ENCODE measurements at regions not wholly inside any gene's neighbourhood (a gene's known extent, or its start where the extent isn't known, plus 50 kb on each side); places are given as distances from the start of the nearest gene placed in this dataset.

DNA sequence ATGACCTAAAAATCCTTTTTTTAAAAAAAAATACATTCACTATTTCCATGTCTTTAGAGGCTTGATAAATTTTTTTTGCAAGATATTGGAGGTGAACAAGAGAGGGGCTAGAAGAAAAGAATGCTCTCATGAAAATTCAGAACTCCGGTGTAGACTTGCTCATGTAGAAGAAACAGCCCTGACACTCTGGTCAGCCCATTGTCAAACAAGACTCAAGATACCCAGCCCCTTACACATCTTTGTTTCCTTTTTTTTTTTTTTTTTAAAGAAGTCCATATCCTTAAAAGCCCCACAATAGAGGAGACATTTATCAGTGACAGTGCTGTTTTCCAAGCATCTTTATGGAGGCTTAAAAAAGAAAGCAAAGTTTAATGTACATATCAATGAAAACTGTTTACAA, 196.8 kb upstream of the RORA start:
- H3K9me3 ChIP-seq (ENCODE audit: low read length) = no peaks in the 10 kb centered on the region
- H3K36me3 ChIP-seq (ENCODE audit: insufficient read depth, low read length) = no peaks in the 10 kb centered on the region
- no peaks in the 10 kb centered on the region for H3K4me1 ChIP-seq (ENCODE audit: insufficient read depth, low read length, severe bottlenecking)
- H3K27ac ChIP-seq (ENCODE audit: low read depth, low read length, poor library complexity, severe bottlenecking) = no peak overlapping the region
- TF ChIP-seq CTCF (IDR thresholded peaks at IDR 0.05; ENCODE audit: low read length) = no peak
- no peak for TF ChIP-seq EZH2 (IDR thresholded peaks at IDR 0.05; ENCODE audit: borderline replicate concordance, low read length)
- no peak overlapping the region for H3K4me2 ChIP-seq (ENCODE audit: low read length)
- no peaks in the 10 kb centered on the region for H4K20me1 ChIP-seq (ENCODE audit: insufficient read depth, low read length)
- H3K9me2 ChIP-seq (ENCODE audit: low read depth, low read length) = no peaks in the 10 kb centered on the region
- no peak overlapping the region for H3K4me3 ChIP-seq (ENCODE audit: low read depth, low read length, poor library complexity, severe bottlenecking)
- H2AFZ ChIP-seq (ENCODE audit: low read length) = no peak overlapping the region
- no peaks in the 10 kb centered on the region for H3K79me2 ChIP-seq (ENCODE audit: insufficient read depth, low read length)
- no peaks in the 10 kb centered on the region for H3F3A ChIP-seq (ENCODE audit: insufficient read depth, low read length)
- no peak overlapping the region for H3K9ac ChIP-seq (ENCODE audit: low read length)
- H3K27me3 ChIP-seq (ENCODE audit: insufficient read depth, low read length) = no peaks in the 10 kb centered on the region

GRCh38 chr15:61422773-61423172, 193.7 kb upstream of the RORA start:
- no peaks in the 10 kb centered on the region for H3K36me3 ChIP-seq (ENCODE audit: insufficient read depth, low read length)
- no peaks in the 10 kb centered on the region for H3K79me2 ChIP-seq (ENCODE audit: insufficient read depth, low read length)
- no peaks in the 10 kb centered on the region for H4K20me1 ChIP-seq (ENCODE audit: insufficient read depth, low read length)
- no peaks in the 10 kb centered on the region for H3K9me3 ChIP-seq (ENCODE audit: low read length)
- no peak for TF ChIP-seq EZH2 (IDR thresholded peaks at IDR 0.05; ENCODE audit: borderline replicate concordance, low read length)
- no peak for TF ChIP-seq CTCF (IDR thresholded peaks at IDR 0.05; ENCODE audit: low read length)
- no peaks in the 10 kb centered on the region for H3K27me3 ChIP-seq (ENCODE audit: insufficient read depth, low read length)
- H3K4me1 ChIP-seq (ENCODE audit: insufficient read depth, low read length, severe bottlenecking) = no peaks in the 10 kb centered on the region
- H3K9me2 ChIP-seq (ENCODE audit: low read depth, low read length) = no peaks in the 10 kb centered on the region
- H3K4me3 ChIP-seq (ENCODE audit: low read depth, low read length, poor library complexity, severe bottlenecking) = no peak overlapping the region
- H3K4me2 ChIP-seq (ENCODE audit: low read length) = no peak overlapping the region
- no peak overlapping the region for H3K9ac ChIP-seq (ENCODE audit: low read length)
- H3K27ac ChIP-seq (ENCODE audit: low read depth, low read length, poor library complexity, severe bottlenecking) = no peak overlapping the region
- no peak overlapping the region for H2AFZ ChIP-seq (ENCODE audit: low read length)
- no peaks in the 10 kb centered on the region for H3F3A ChIP-seq (ENCODE audit: insufficient read depth, low read length)

- Histone ChIP-seq H3K4me3 (ENCODE audit: low read depth, low read length, poor library complexity, severe bottlenecking) (no peak overlapping the region), H4K20me1 (ENCODE audit: insufficient read depth, low read length) (no peaks in the 10 kb centered on the region), H3F3A (ENCODE audit: insufficient read depth, low read length) (no peaks in the 10 kb centered on the region), H3K4me2 (ENCODE audit: low read length) (no peak overlapping the region), H3K27me3 (ENCODE audit: insufficient read depth, low read length) (no peaks in the 10 kb centered on the region), H3K9me2 (ENCODE audit: low read depth, low read length) (no peaks in the 10 kb centered on the region), H3K4me1 (ENCODE audit: insufficient read depth, low read length, severe bottlenecking) (no peaks in the 10 kb centered on the region), H3K36me3 (ENCODE audit: insufficient read depth, low read length) (no peaks in the 10 kb centered on the region), H2AFZ (ENCODE audit: low read length) (no peak overlapping the region), H3K79me2 (ENCODE audit: insufficient read depth, low read length) (no peaks in the 10 kb centered on the region), H3K9ac (ENCODE audit: low read length) (no peak overlapping the region), H3K9me3 (ENCODE audit: low read length) (no peaks in the 10 kb centered on the region), H3K27ac (ENCODE audit: low read depth, low read length, poor library complexity, severe bottlenecking) (no peak overlapping the region)
- TF ChIP-seq EZH2 (IDR thresholded peaks at IDR 0.05; ENCODE audit: borderline replicate concordance, low read length) (no peak), CTCF (IDR thresholded peaks at IDR 0.05; ENCODE audit: low read length) (no peak)
Observed at GRCh38 chr15:61421938-61422337, 192.8 kb upstream of the RORA start.
